Liver (tissue), 8 donors: ENCODE measurements at regions not wholly inside any gene's neighbourhood (a gene's known extent, or its start where the extent isn't known, plus 50 kb on each side); places are given as distances from the start of the nearest gene placed in this dataset.

Experiments used
- DNase-seq: peaks from one replicate; pipeline ENCODE4 v3.0.0-alpha.2; 2017; ENCODE audit warnings: low spot score
- H3K27ac ChIP-seq, 2 donors: one replicate each; pipeline ENCODE4 v1.7.0; 2013; ENCODE audit warnings: inconsistent platforms in 2 of 2, low read length in 2 of 2, control low read depth in 1 of 2, low read depth in 1 of 2, mild to moderate bottlenecking in 1 of 2
- H3K27me3 ChIP-seq, 4 donors: one replicate each; pipeline versions ENCODE4 v1.6.1 to v1.7.0; 2013; ENCODE audit warnings: low read length in 3 of 4, inconsistent platforms in 1 of 4, mild to moderate bottlenecking in 1 of 4, moderate library complexity in 1 of 4; ENCODE audit not compliant: control insufficient read depth in 4 of 4, insufficient read depth in 4 of 4
- H3K36me3 ChIP-seq, 4 donors: one replicate each; pipeline versions ENCODE4 v1.6.1 to v1.7.0; 2013; ENCODE audit warnings: low read length in 3 of 4, mild to moderate bottlenecking in 3 of 4, low read depth in 1 of 4, moderate library complexity in 1 of 4; ENCODE audit not compliant: control insufficient read depth in 4 of 4, insufficient read depth in 3 of 4
- H3K4me1 ChIP-seq, 4 donors: one replicate each; pipeline versions ENCODE4 v1.6.1 to v1.7.0; 2013; ENCODE audit warnings: low read length in 3 of 4, mild to moderate bottlenecking in 3 of 4, moderate library complexity in 1 of 4; ENCODE audit not compliant: control insufficient read depth in 4 of 4, insufficient read depth in 4 of 4
- H3K4me3 ChIP-seq, 3 donors: one replicate each; pipeline versions ENCODE4 v1.6.1 to v1.7.0; 2013; ENCODE audit warnings: low read length in 3 of 3, control low read depth in 1 of 3, low read depth in 1 of 3, mild to moderate bottlenecking in 1 of 3
- H3K9ac ChIP-seq, 2 donors: one replicate each; pipeline ENCODE4 v1.7.0; 2013; ENCODE audit warnings: low read length in 2 of 2, mild to moderate bottlenecking in 2 of 2, moderate library complexity in 2 of 2, control low read depth in 1 of 2, low read depth in 1 of 2
- H3K9me3 ChIP-seq, 4 donors: one replicate each; pipeline versions ENCODE4 v1.6.1 to v1.7.0; 2013; ENCODE audit warnings: low read length in 3 of 4; ENCODE audit not compliant: control insufficient read depth in 4 of 4
- ATF3 ChIP-seq: IDR thresholded peaks from 2 replicates; pipeline ENCODE4 v1.6.1; 2016; ENCODE audit warnings: antibody characterized with exemption
- CTCF ChIP-seq: fragments of 150-350 bp; IDR thresholded peaks from 2 replicates; pipeline ENCODE4 v1.5.1; 2017; ENCODE audit warnings: improper control_type of control experiment, low read depth, low read length; ENCODE audit not compliant: missing input control
- EGR1 ChIP-seq, 2 donors: IDR thresholded peaks; 2 replicates each; pipeline ENCODE4 v1.6.1; 2016 to 2018; ENCODE audit warnings: antibody characterized with exemption in 2 of 2, low read depth in 2 of 2
- FOXA1 ChIP-seq: IDR thresholded peaks from 2 replicates; pipeline ENCODE4 v1.6.1; 2016; ENCODE audit warnings: antibody characterized with exemption
- FOXA2 ChIP-seq: IDR thresholded peaks from 2 replicates; pipeline ENCODE4 v1.6.1; 2016; ENCODE audit warnings: antibody characterized with exemption
- GABPA ChIP-seq, 2 donors: IDR thresholded peaks in 1 of 2; conservative IDR thresholded peaks in 1 of 2; 2 replicates each; pipeline ENCODE4 v1.6.1; 2016; ENCODE audit warnings: antibody characterized with exemption in 2 of 2, mild to moderate bottlenecking in 1 of 2, moderate library complexity in 1 of 2
- HNF4A ChIP-seq, 2 donors: conservative IDR thresholded peaks; 2 replicates each; pipeline ENCODE4 v1.6.1; 2016; ENCODE audit warnings: antibody characterized with exemption in 2 of 2, mild to moderate bottlenecking in 2 of 2
- HNF4G ChIP-seq: IDR thresholded peaks from 2 replicates; pipeline ENCODE4 v1.6.1; 2016; ENCODE audit warnings: antibody characterized with exemption
- JUND ChIP-seq, 2 donors: IDR thresholded peaks; 2 replicates each; pipeline ENCODE4 v1.6.1; 2016; ENCODE audit warnings: antibody characterized with exemption in 2 of 2
- NR2F2 ChIP-seq: IDR thresholded peaks from 2 replicates; pipeline ENCODE4 v1.6.1; 2016; ENCODE audit warnings: antibody characterized with exemption
- RAD21 ChIP-seq, 2 donors: IDR thresholded peaks; 2 replicates each; pipeline ENCODE4 v1.6.1; 2016; ENCODE audit warnings: antibody characterized with exemption in 2 of 2, mild to moderate bottlenecking in 2 of 2
- REST ChIP-seq: IDR thresholded peaks from 2 replicates; pipeline ENCODE4 v1.6.1; 2016; ENCODE audit warnings: antibody characterized with exemption, mild to moderate bottlenecking
- RXRA ChIP-seq, 2 donors: IDR thresholded peaks; 2 replicates each; pipeline ENCODE4 v1.6.1; 2017 to 2018; ENCODE audit warnings: antibody characterized with exemption in 2 of 2, mild to moderate bottlenecking in 1 of 2
- SP1 ChIP-seq: IDR thresholded peaks from 2 replicates; pipeline ENCODE4 v1.6.1; 2018; ENCODE audit warnings: antibody characterized with exemption, mild to moderate bottlenecking
- TAF1 ChIP-seq: conservative IDR thresholded peaks from 2 replicates; pipeline ENCODE4 v1.6.1; 2016; ENCODE audit warnings: antibody characterized with exemption, mild to moderate bottlenecking
- YY1 ChIP-seq: IDR thresholded peaks from 2 replicates; pipeline ENCODE4 v1.6.1; 2016; ENCODE audit warnings: antibody characterized with exemption, mild to moderate bottlenecking
- ZBTB33 ChIP-seq: IDR thresholded peaks from 2 replicates; pipeline ENCODE4 v1.6.1; 2016; ENCODE audit warnings: antibody characterized with exemption
- WGBS: extraction: QIAGEN DNeasy Blood & Tissue Kit; methylation state at CpG from one replicate; pipeline ENCODE4 v1.1.7; 2013; 5-methylcytosine and 5-hydroxymethylcytosine counted together
- TF ChIP-seq, protein P1 (sequence below): IDR thresholded peaks from 2 replicates; pipeline ENCODE4 v1.6.1; 2016; ENCODE audit warnings: antibody characterized with exemption
- donor health status: healthy.
- donor health status: healthy.
- donor health status: healthy.
- donor health status: healthy.
- donor health status: healthy.

DNA sequence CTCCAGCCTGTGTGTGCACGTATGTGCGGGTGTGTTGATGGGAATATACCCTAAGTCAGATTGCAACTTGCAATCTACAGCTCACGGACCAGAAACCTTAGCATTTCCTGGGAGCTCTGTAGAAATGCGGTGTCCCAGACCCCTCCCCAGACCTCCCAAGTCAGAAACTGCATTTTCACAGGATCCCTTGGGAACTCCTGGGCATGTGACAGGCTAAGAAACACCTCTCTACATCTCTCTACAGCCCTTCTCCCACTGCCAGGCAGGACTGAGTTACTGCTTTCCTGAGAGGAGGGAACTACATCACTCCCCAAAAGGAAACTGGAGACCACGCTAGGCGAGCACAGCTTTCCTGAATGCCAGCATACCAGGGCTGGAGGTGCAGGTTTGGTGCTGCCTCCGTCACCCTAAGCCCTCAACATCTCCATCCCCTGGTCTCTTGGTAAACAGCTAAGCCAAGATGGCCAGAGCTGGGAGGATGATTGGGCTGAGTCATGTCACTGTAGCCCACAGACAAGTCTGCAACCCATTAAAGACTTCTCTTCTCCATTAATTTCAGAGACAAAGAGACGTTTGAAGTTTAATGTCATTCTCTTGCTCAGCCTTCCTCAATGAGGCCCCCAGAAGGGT is 194.4 kb downstream of the BMP7 start:
- WGBS: 36% methylated on average over 8 of the region's 8 CpGs
- H3K27me3 ChIP-seq: peaks cover 0 to 2% (median 0%) of the 10 kb centered on the region in 4 donors

More for the DNA sequence above, 194.4 kb downstream of the BMP7 start:
- no peak for TF ChIP-seq RAD21 (IDR thresholded peaks at IDR 0.05)
- TF ChIP-seq RXRA (IDR thresholded peaks at IDR 0.05): no peak
- TF ChIP-seq, protein P1, sequence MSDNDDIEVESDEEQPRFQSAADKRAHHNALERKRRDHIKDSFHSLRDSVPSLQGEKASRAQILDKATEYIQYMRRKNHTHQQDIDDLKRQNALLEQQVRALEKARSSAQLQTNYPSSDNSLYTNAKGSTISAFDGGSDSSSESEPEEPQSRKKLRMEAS: no peak
- no peak for TF ChIP-seq FOXA1
- TF ChIP-seq CTCF: no peak
- no peak for TF ChIP-seq ZBTB33
- no peak for TF ChIP-seq YY1
- no peak for TF ChIP-seq HNF4G
- no peak for TF ChIP-seq JUND (IDR thresholded peaks at IDR 0.05)
- no peak for TF ChIP-seq EGR1 (IDR thresholded peaks at IDR 0.05; ENCODE audit: low read depth in 2 of 2)
- TF ChIP-seq NR2F2: no peak
- TF ChIP-seq FOXA2: no peak
- no peak for TF ChIP-seq HNF4A (conservative IDR thresholded peaks at IDR 0.05)
- no peak for TF ChIP-seq TAF1
- no peak for TF ChIP-seq ATF3
- no peak for TF ChIP-seq GABPA (IDR thresholded peaks at IDR 0.05 in 1 of 2, conservative IDR thresholded peaks at IDR 0.05 in 1 of 2)
- no peak for TF ChIP-seq REST
- no peak for TF ChIP-seq SP1
- Histone ChIP-seq H3K9me3 (peaks cover 0 to 4% (median under 1%) of the 10 kb centered on the region in 4 donors), H3K9ac (no peak overlapping the region), H3K27ac (no peak overlapping the region), H3K4me3 (no peak overlapping the region), H3K36me3 (no peaks in the 10 kb centered on the region), H3K4me1 (no peaks in the 10 kb centered on the region)
- DNase-seq: no peak
